Duodenal mucosa (tissue), 2 donors: ENCODE measurements at regions not wholly inside any gene's neighbourhood (a gene's known extent, or its start where the extent isn't known, plus 50 kb on each side); places are given as distances from the start of the nearest gene placed in this dataset.
"Not testable (repeated sequence)": the region's sequence is repeated elsewhere in the genome, so short reads cannot be mapped to it uniquely, and the experiment has no call there.

Experiments used
- H3K27ac ChIP-seq: one replicate; pipeline ENCODE4 v1.7.0; 2013; ENCODE audit warnings: low read depth, low read length
- H3K27me3 ChIP-seq, 2 donors: one replicate each; pipeline ENCODE4 v1.7.0; 2013; ENCODE audit warnings: low read length in 2 of 2, control low read depth in 1 of 2; ENCODE audit not compliant: insufficient read depth in 2 of 2, control insufficient read depth in 1 of 2
- H3K36me3 ChIP-seq, 2 donors: one replicate each; pipeline ENCODE4 v1.7.0; 2013; ENCODE audit warnings: low read length in 2 of 2, control low read depth in 1 of 2; ENCODE audit not compliant: insufficient read depth in 2 of 2, control insufficient read depth in 1 of 2
- H3K4me1 ChIP-seq, 2 donors: one replicate each; pipeline ENCODE4 v1.7.0; 2013; ENCODE audit warnings: low read length in 2 of 2, control low read depth in 1 of 2; ENCODE audit not compliant: insufficient read depth in 2 of 2, control insufficient read depth in 1 of 2
- H3K4me3 ChIP-seq, 2 donors: one replicate each; pipeline ENCODE4 v1.7.0; 2013; ENCODE audit warnings: low read length in 2 of 2, low read depth in 1 of 2
- H3K9ac ChIP-seq, 2 donors: one replicate each; pipeline ENCODE4 v1.7.0; 2013; ENCODE audit warnings: low read length in 2 of 2, low read depth in 1 of 2
- H3K9me3 ChIP-seq, 2 donors: one replicate each; pipeline ENCODE4 v1.7.0; 2013; ENCODE audit warnings: low read length in 2 of 2, control low read depth in 1 of 2; ENCODE audit not compliant: control insufficient read depth in 1 of 2

- Histone ChIP-seq H3K4me3 (no peak overlapping the region), H3K27me3 (no peaks in the 10 kb centered on the region), H3K4me1 (no peaks in the 10 kb centered on the region), H3K9ac (no peak overlapping the region), H3K9me3 (no peaks in the 10 kb centered on the region), H3K27ac (no peak overlapping the region), H3K36me3 (no peaks in the 10 kb centered on the region)
These were observed 258.1 kb upstream of the RAB4A start for GRCh38 chr1:229012823-229013222.

- Histone ChIP-seq H3K27me3 (no peaks in the 10 kb centered on the region), H3K4me1 (no peaks in the 10 kb centered on the region), H3K4me3 (no peak overlapping the region), H3K27ac (no peak overlapping the region), H3K9me3 (no peaks in the 10 kb centered on the region), H3K9ac (no peak overlapping the region), H3K36me3 (no peaks in the 10 kb centered on the region)
These were observed 256.9 kb upstream of the RAB4A start for GRCh38 chr1:229013981-229014380.

- Histone ChIP-seq H3K9ac (no peak overlapping the region), H3K27ac (no peak overlapping the region), H3K36me3 (no peaks in the 10 kb centered on the region), H3K9me3 (no peaks in the 10 kb centered on the region), H3K4me1 (peaks cover 0 to 3% of the 10 kb centered on the region in 2 donors), H3K4me3 (no peak overlapping the region), H3K27me3 (no peaks in the 10 kb centered on the region)
These were observed 255.1 kb upstream of the RAB4A start for GRCh38 chr1:229015806-229016205.

GRCh38 chr1:229017091-229017490 lies 253.8 kb upstream of the RAB4A start:
- H3K4me3 ChIP-seq: no peak overlapping the region
- no peaks in the 10 kb centered on the region for H3K9me3 ChIP-seq
- no peak overlapping the region for H3K9ac ChIP-seq
- H3K27me3 ChIP-seq: no peaks in the 10 kb centered on the region
- H3K27ac ChIP-seq: no peak overlapping the region
- H3K36me3 ChIP-seq: no peaks in the 10 kb centered on the region
- H3K4me1 ChIP-seq: peaks cover 0 to 3% of the 10 kb centered on the region in 2 donors

GRCh38 chr1:229018674-229019295 lies 252.1 kb upstream of the RAB4A start:
- Histone ChIP-seq H3K4me3 (no peak overlapping the region), H3K9me3 (no peaks in the 10 kb centered on the region), H3K36me3 (no peaks in the 10 kb centered on the region), H3K9ac (no peak overlapping the region), H3K27ac (no peak overlapping the region), H3K27me3 (no peaks in the 10 kb centered on the region), H3K4me1 (peaks cover 1 to 3% of the 10 kb centered on the region in 2 donors)

- Histone ChIP-seq H3K9ac (no peak overlapping the region), H3K27me3 (no peaks in the 10 kb centered on the region), H3K4me1 (peaks cover 10% of the 10 kb centered on the region in 2 donors), H3K9me3 (no peaks in the 10 kb centered on the region), H3K36me3 (no peaks in the 10 kb centered on the region), H3K27ac (no peak overlapping the region), H3K4me3 (no peak overlapping the region)
These were observed 251.1 kb upstream of the RAB4A start for GRCh38 chr1:229019663-229020271.

GRCh38 chr1:229021034-229021433 lies 249.9 kb upstream of the RAB4A start:
- H3K27me3 ChIP-seq, H3K9me3 ChIP-seq, H3K27ac ChIP-seq, H3K4me3 ChIP-seq, H3K9ac ChIP-seq, H3K36me3 ChIP-seq: not testable (repeated sequence)
- H3K4me1 ChIP-seq: peaks cover 11 to 12% of the 10 kb centered on the region in 2 donors

GRCh38 chr1:229022595-229023333 lies 248.1 kb upstream of the RAB4A start:
- H3K27ac ChIP-seq: no peak overlapping the region
- H3K4me3 ChIP-seq: no peak overlapping the region
- H3K9me3 ChIP-seq: no peaks in the 10 kb centered on the region
- H3K9ac ChIP-seq: no peak overlapping the region
- no peaks in the 10 kb centered on the region for H3K36me3 ChIP-seq
- H3K27me3 ChIP-seq: no peaks in the 10 kb centered on the region
- peaks cover 18 to 19% of the 10 kb centered on the region in 2 donors for H3K4me1 ChIP-seq

- Histone ChIP-seq H3K27ac (no peak overlapping the region), H3K36me3 (no peaks in the 10 kb centered on the region), H3K9ac (no peak overlapping the region), H3K4me1 (peaks cover 19 to 25% of the 10 kb centered on the region in 2 donors), H3K27me3 (no peaks in the 10 kb centered on the region), H3K9me3 (no peaks in the 10 kb centered on the region), H3K4me3 (no peak overlapping the region)
These were observed 247.1 kb upstream of the RAB4A start for GRCh38 chr1:229023651-229024300.

- Histone ChIP-seq H3K27ac (no peak overlapping the region), H3K36me3 (no peaks in the 10 kb centered on the region), H3K9ac (no peak overlapping the region), H3K4me1 (peaks cover 19 to 25% of the 10 kb centered on the region in 2 donors), H3K27me3 (no peaks in the 10 kb centered on the region), H3K4me3 (no peak overlapping the region), H3K9me3 (no peaks in the 10 kb centered on the region)
These were observed 246.3 kb upstream of the RAB4A start for GRCh38 chr1:229024528-229025130.
